ENCODE measurements at regions not wholly inside any gene's neighbourhood (a gene's known extent, or its start where the extent isn't known, plus 50 kb on each side); places are given as distances from the start of the nearest gene placed in this dataset.
"Not testable (repeated sequence)": the region's sequence is repeated elsewhere in the genome, so short reads cannot be mapped to it uniquely, and the experiment has no call there.

DNA sequence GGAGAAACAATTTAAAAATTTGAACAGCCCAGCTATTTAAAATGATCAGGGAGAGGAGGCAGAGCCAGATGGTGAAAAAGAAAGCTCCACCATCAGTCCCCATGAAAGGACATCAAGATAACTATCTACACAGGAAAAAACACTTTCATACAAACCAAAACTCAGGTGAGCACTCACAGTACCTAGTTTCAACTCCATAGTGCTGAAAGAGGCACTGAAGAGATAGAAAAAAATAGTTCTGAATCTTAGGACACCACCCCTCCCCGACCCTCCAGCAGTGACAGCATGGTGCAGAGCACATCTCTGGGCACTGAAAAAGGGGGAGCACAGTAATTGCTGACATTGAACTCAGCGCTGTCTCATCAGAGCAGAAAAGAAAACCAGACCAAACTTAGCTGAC is 732.9 kb downstream of the CETN3 start:
- H3K9ac ChIP-seq (ENCODE audit: low read length), result no peak overlapping the region
- no peak overlapping the region for H3K27ac ChIP-seq (ENCODE audit: low read depth, low read length)
- H3K4me1 ChIP-seq (ENCODE audit: insufficient read depth, low read length), result no peaks in the 10 kb centered on the region
- H3K27me3 ChIP-seq (ENCODE audit: control insufficient read depth in 1 of 2, insufficient read depth in 2 of 2, low read length in 2 of 2), result no peaks in the 10 kb centered on the region
- no peaks in the 10 kb centered on the region for H3K9me3 ChIP-seq (ENCODE audit: low read length)
- H3K4me3 ChIP-seq (ENCODE audit: low read depth in 1 of 2, low read length in 2 of 2), result no peak overlapping the region
- H3K36me3 ChIP-seq (ENCODE audit: insufficient read depth, low read length), result no peaks in the 10 kb centered on the region

DNA sequence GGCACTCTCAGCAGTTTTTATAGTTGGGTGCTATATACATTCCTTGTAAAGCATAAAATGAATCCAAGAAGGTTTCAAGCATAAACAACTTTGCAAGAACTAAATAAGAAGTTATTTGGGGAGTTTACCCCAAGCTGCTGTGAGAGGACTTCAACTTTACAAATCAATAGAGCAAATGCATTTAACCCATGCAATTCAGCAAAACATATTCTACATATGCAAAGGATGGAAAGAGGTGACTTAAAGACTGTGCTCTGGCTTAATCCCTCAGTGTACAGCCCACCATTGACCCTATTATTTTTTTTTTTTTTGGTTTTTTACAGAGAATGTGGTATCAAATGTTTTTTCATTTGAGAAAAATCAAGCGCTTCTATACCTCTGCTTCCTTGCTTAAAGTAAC is 736.5 kb downstream of the CETN3 start:
- Histone ChIP-seq H3K4me3 (ENCODE audit: low read depth in 1 of 2, low read length in 2 of 2) (no peak overlapping the region), H3K9me3 (ENCODE audit: low read length) (no peaks in the 10 kb centered on the region), H3K27me3 (ENCODE audit: control insufficient read depth in 1 of 2, insufficient read depth in 2 of 2, low read length in 2 of 2) (no peaks in the 10 kb centered on the region)

DNA sequence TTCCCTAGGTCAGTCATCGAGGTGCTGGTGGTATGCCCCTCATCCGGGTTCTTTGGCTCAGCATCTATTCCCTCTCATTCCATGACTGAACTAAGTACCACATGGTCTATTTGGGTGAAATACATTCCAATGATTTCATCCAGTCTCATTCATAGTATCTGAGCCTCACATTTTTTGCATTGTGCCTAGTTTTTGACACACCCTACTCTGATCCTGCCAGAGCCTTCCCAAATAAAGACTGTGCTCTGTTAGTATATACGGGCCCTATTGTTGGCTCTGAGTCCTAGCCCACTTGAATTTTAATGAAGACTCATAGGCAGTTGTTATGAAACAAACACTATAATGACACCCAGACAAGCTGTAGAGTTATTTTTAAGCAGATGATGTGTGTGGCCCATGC is 740.7 kb downstream of the CETN3 start:
- Histone ChIP-seq H3K27me3 (ENCODE audit: control insufficient read depth in 1 of 2, insufficient read depth in 2 of 2, low read length in 2 of 2) (no peaks in the 10 kb centered on the region), H3K4me3 (ENCODE audit: low read depth in 1 of 2, low read length in 2 of 2) (no peak overlapping the region), H3K9me3 (ENCODE audit: low read length) (peaks cover 4% of the 10 kb centered on the region), H3K9ac (ENCODE audit: low read length) (no peak overlapping the region), H3K4me1 (ENCODE audit: insufficient read depth, low read length) (no peaks in the 10 kb centered on the region), H3K36me3 (ENCODE audit: insufficient read depth, low read length) (no peaks in the 10 kb centered on the region), H3K27ac (ENCODE audit: low read depth, low read length) (no peak overlapping the region)

More for the DNA sequence above, 736.5 kb downstream of the CETN3 start:
- H3K27ac ChIP-seq (ENCODE audit: low read depth, low read length), result no peak overlapping the region
- no peak overlapping the region for H3K9ac ChIP-seq (ENCODE audit: low read length)
- no peaks in the 10 kb centered on the region for H3K36me3 ChIP-seq (ENCODE audit: insufficient read depth, low read length)
- H3K4me1 ChIP-seq (ENCODE audit: insufficient read depth, low read length), result no peaks in the 10 kb centered on the region

DNA sequence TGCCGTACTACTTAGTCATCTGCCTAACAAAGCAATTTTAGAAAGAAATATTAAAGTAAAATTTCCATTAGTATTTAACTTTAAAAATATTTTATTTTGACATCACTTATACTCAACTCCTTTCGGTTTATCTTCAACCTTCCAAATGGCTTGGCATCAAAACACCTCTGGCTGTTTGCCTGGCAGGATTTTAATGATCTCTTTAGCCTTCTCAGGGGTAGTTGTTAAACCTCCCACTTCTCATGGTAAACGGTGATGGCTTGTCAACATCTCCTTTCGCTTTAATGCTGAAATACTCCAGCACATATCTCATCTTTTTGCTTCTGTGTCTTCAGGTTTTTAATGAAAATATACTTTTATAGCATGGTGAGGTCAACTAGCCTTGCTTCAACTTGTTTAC is 747.1 kb downstream of the CETN3 start:
- peaks cover 4% of the 10 kb centered on the region for H3K9me3 ChIP-seq (ENCODE audit: low read length)
- H3K4me3 ChIP-seq (ENCODE audit: low read depth in 1 of 2, low read length in 2 of 2), result no peak overlapping the region
- H3K27ac ChIP-seq (ENCODE audit: low read depth, low read length), result no peak overlapping the region
- H3K27me3 ChIP-seq (ENCODE audit: control insufficient read depth in 1 of 2, insufficient read depth in 2 of 2, low read length in 2 of 2), result no peaks in the 10 kb centered on the region
- H3K36me3 ChIP-seq (ENCODE audit: insufficient read depth, low read length), result no peaks in the 10 kb centered on the region
- H3K9ac ChIP-seq (ENCODE audit: low read length), result no peak overlapping the region
- no peaks in the 10 kb centered on the region for H3K4me1 ChIP-seq (ENCODE audit: insufficient read depth, low read length)

DNA sequence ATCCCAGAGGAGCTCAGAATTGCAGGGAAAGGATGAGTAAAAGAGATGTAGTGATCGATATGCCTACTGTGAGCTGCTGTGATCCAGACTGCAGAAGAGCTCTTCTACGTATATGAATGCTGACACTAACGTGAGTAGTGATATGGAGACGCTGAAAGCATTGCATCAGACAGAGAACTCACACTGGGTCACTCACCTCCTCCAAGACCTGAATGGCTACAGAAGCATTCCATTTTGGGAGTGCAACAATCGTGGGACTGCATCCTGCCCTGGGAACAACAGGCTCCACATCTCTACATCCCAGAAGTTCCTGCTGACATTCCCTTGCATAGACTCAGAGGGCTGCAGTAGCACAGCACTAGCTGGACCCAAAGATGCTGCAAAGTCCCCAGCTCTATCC is 755.9 kb upstream of the MEF2C start:
- no peaks in the 10 kb centered on the region for H3K9me3 ChIP-seq (ENCODE audit: low read length)
- no peak overlapping the region for H3K27ac ChIP-seq (ENCODE audit: low read depth, low read length)
- H3K4me3 ChIP-seq (ENCODE audit: low read depth in 1 of 2, low read length in 2 of 2), result no peak overlapping the region
- H3K4me1 ChIP-seq (ENCODE audit: insufficient read depth, low read length), result no peaks in the 10 kb centered on the region
- H3K9ac ChIP-seq (ENCODE audit: low read length), result no peak overlapping the region
- no peaks in the 10 kb centered on the region for H3K36me3 ChIP-seq (ENCODE audit: insufficient read depth, low read length)
- H3K27me3 ChIP-seq (ENCODE audit: control insufficient read depth in 1 of 2, insufficient read depth in 2 of 2, low read length in 2 of 2), result no peaks in the 10 kb centered on the region

- not testable (repeated sequence) for H3K9me3 ChIP-seq (ENCODE audit: low read length); H3K9ac ChIP-seq (ENCODE audit: low read length); H3K27me3 ChIP-seq (ENCODE audit: control insufficient read depth in 1 of 2, insufficient read depth in 2 of 2, low read length in 2 of 2); H3K36me3 ChIP-seq (ENCODE audit: insufficient read depth, low read length); H3K4me1 ChIP-seq (ENCODE audit: insufficient read depth, low read length); H3K4me3 ChIP-seq (ENCODE audit: low read depth in 1 of 2, low read length in 2 of 2); H3K27ac ChIP-seq (ENCODE audit: low read depth, low read length)
Observed at GRCh38 chr5:89634176-89634575, 751.2 kb upstream of the MEF2C start.

DNA sequence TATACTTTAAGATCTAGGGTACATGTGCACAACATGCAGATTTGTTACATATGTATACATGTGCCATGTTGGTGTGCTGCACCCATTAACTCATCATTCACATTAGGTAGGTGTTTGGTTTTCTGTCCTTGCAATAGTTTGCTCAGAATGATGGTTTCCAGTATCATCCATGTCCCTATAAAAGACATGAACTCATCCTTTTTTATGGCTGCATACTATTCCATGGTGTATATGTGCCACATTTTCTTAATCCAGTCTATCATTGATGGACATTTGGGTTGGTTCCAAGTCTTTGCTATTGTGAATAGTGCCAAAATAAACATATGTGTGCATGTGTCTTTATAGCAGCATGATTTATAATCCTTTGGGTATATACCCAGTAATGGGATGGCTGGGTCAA is 747.1 kb upstream of the MEF2C start:
- H3K36me3 ChIP-seq (ENCODE audit: insufficient read depth, low read length); H3K9me3 ChIP-seq (ENCODE audit: low read length); H3K27ac ChIP-seq (ENCODE audit: low read depth, low read length); H3K4me3 ChIP-seq (ENCODE audit: low read depth in 1 of 2, low read length in 2 of 2); H3K4me1 ChIP-seq (ENCODE audit: insufficient read depth, low read length); H3K9ac ChIP-seq (ENCODE audit: low read length); H3K27me3 ChIP-seq (ENCODE audit: control insufficient read depth in 1 of 2, insufficient read depth in 2 of 2, low read length in 2 of 2): not testable (repeated sequence)

DNA sequence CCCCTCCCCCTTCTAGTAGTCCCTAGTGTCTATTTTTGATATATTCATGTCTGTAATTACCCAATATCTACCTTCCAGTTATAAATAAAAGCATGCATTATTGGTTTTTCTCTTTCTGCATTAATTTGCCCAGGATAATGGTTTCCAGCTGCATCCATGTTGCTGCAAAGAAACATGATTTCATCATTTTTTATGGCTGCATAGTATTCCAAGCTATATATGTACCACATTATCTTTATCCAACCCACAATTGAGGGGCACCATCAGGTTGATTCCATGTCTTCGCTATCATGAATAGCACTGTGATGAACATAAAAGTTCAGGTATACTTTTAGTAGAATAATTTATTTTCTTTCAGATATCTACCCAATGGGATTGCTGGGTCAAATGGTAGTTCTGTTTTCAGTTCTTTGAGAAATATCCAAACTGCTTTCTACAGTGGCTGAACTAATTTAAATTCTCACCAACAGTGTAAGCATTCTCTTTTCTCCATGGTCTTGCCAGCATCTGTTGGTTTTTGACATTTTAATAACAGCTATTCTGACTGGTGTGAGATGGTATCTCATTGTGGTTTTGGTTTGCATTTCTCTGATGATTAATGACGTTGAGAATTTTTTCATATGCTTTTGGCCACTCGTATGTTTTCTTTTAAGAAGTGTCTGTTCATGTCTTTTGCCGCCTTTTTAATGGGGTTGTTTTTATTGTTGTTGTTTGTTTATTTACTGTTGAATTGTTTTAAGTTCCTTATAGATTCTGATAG is 746.1 kb upstream of the MEF2C start:
- H3K27me3 ChIP-seq (ENCODE audit: control insufficient read depth in 1 of 2, insufficient read depth in 2 of 2, low read length in 2 of 2), result no peaks in the 10 kb centered on the region
- H3K36me3 ChIP-seq (ENCODE audit: insufficient read depth, low read length), result no peaks in the 10 kb centered on the region
- no peaks in the 10 kb centered on the region for H3K4me1 ChIP-seq (ENCODE audit: insufficient read depth, low read length)
- no peak overlapping the region for H3K27ac ChIP-seq (ENCODE audit: low read depth, low read length)
- H3K9ac ChIP-seq (ENCODE audit: low read length), result no peak overlapping the region
- H3K4me3 ChIP-seq (ENCODE audit: low read depth in 1 of 2, low read length in 2 of 2), result no peak overlapping the region
- no peaks in the 10 kb centered on the region for H3K9me3 ChIP-seq (ENCODE audit: low read length)

GRCh38 chr5:89615839-89616518 is 733.0 kb upstream of the MEF2C start:
- Histone ChIP-seq H3K9me3 (ENCODE audit: low read length) (no peaks in the 10 kb centered on the region), H3K4me1 (ENCODE audit: insufficient read depth, low read length) (no peaks in the 10 kb centered on the region), H3K27ac (ENCODE audit: low read depth, low read length) (no peak overlapping the region), H3K27me3 (ENCODE audit: control insufficient read depth in 1 of 2, insufficient read depth in 2 of 2, low read length in 2 of 2) (no peaks in the 10 kb centered on the region), H3K9ac (ENCODE audit: low read length) (no peak overlapping the region), H3K36me3 (ENCODE audit: insufficient read depth, low read length) (no peaks in the 10 kb centered on the region), H3K4me3 (ENCODE audit: low read depth in 1 of 2, low read length in 2 of 2) (no peak overlapping the region)

- H3K9ac ChIP-seq (ENCODE audit: low read length), result no peak overlapping the region
- H3K27me3 ChIP-seq (ENCODE audit: control insufficient read depth in 1 of 2, insufficient read depth in 2 of 2, low read length in 2 of 2), result no peaks in the 10 kb centered on the region
- no peaks in the 10 kb centered on the region for H3K9me3 ChIP-seq (ENCODE audit: low read length)
- H3K4me3 ChIP-seq (ENCODE audit: low read depth in 1 of 2, low read length in 2 of 2), result no peak overlapping the region
- no peaks in the 10 kb centered on the region for H3K36me3 ChIP-seq (ENCODE audit: insufficient read depth, low read length)
- no peaks in the 10 kb centered on the region for H3K4me1 ChIP-seq (ENCODE audit: insufficient read depth, low read length)
- no peak overlapping the region for H3K27ac ChIP-seq (ENCODE audit: low read depth, low read length)
Observed at GRCh38 chr5:89613222-89613956, 730.4 kb upstream of the MEF2C start.

- H3K4me1 ChIP-seq (ENCODE audit: insufficient read depth, low read length), result no peaks in the 10 kb centered on the region
- H3K4me3 ChIP-seq (ENCODE audit: low read depth in 1 of 2, low read length in 2 of 2), result no peak overlapping the region
- H3K27ac ChIP-seq (ENCODE audit: low read depth, low read length), result no peak overlapping the region
- H3K9me3 ChIP-seq (ENCODE audit: low read length), result no peaks in the 10 kb centered on the region
- H3K36me3 ChIP-seq (ENCODE audit: insufficient read depth, low read length), result no peaks in the 10 kb centered on the region
- H3K27me3 ChIP-seq (ENCODE audit: control insufficient read depth in 1 of 2, insufficient read depth in 2 of 2, low read length in 2 of 2), result no peaks in the 10 kb centered on the region
- no peak overlapping the region for H3K9ac ChIP-seq (ENCODE audit: low read length)
Observed at GRCh38 chr5:89606939-89607534, 724.1 kb upstream of the MEF2C start.

Measured in muscle layer of colon (tissue), 2 donors.